OCI-LY1 (cell line): ENCODE measurements at regions not wholly inside any gene's neighbourhood (a gene's known extent, or its start where the extent isn't known, plus 50 kb on each side); places are given as distances from the start of the nearest gene placed in this dataset.

Experiments
- CTCF ChIP-seq: fragments of 200-600 bp; sonication (generic), shearing (Covaris generic); IDR thresholded peaks from 2 replicates; pipeline ENCODE4 v1.5.1; 2017; ENCODE audit warnings: mild to moderate bottlenecking, antibody characterized with exemption, low read length, moderate library complexity, mixed read lengths
- EZH2 ChIP-seq: fragments of 200-600 bp; sonication (generic), shearing (Covaris generic); IDR thresholded peaks from 2 replicates; pipeline ENCODE4 v1.8.0; 2017; ENCODE audit warnings: borderline replicate concordance, mixed run types, mild to moderate bottlenecking, antibody characterized with exemption, low read length, moderate library complexity, mixed read lengths

DNA sequence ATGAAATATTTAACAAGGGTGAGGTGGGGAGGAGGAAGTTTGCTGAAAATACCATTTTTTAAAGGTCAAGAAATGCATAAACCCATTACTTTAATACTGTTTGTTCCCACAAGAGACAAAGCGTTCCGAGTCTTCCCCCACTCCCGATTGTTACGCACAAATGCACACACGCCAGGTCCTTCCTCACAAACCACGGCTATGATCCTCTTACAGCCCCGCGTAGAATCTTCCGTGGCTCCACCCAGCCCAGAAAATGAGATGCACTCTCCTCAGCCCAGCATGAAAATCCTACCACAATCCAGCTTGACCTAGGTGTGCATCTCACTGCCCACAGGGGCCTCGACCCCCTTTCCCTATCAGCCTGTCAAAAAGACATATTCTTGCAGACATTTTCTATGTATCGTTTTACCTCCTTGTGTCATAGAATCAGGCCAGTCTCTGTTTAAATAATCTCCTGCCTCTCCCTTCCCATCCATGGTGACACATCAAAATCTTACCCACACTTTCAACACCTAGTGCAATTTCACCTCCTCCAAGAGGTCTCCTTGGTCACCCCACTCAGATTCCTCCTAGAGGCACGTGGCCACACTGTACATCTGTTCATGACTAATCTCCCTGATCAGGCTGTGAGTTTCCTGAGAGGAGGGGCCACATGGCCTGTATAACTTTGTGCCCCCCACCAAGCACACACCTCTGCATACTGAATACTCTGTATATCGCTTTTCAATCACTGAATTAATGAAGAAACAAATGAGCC, 491.0 kb upstream of the KLHL29 start:
- TF ChIP-seq CTCF = no peak
- TF ChIP-seq EZH2 = no peak
